ENCODE measurements at regions not wholly inside any gene's neighbourhood (a gene's known extent, or its start where the extent isn't known, plus 50 kb on each side); places are given as distances from the start of the nearest gene placed in this dataset.

GRCh38 chr4:62474802-62475201, 1274.7 kb downstream of the ADGRL3 start (continued):
- TF ChIP-seq ETS1 (IDR thresholded peaks at IDR 0.05) (no peak), REST (IDR thresholded peaks at IDR 0.05; ENCODE audit: unreplicated experiment) (no peak)

GRCh38 chr4:62471021-62471420, 1270.9 kb downstream of the ADGRL3 start:
- H3K27me3 Mint-ChIP-seq (ENCODE audit: insufficient read depth, low read depth, poor library complexity): no peaks in the 10 kb centered on the region
- Histone ChIP-seq H3K36me3 (ENCODE audit: insufficient read depth) (no peaks in the 10 kb centered on the region), H3F3A (replicated peaks; ENCODE audit: low read depth) (no peaks in the 10 kb centered on the region), H2AFZ (no peak overlapping the region), H3K9me2 (ENCODE audit: insufficient read depth) (no peaks in the 10 kb centered on the region), H3K79me2 (replicated peaks; ENCODE audit: insufficient read depth) (no peaks in the 10 kb centered on the region), H3K27me3 (ENCODE audit: insufficient read depth) (no peaks in the 10 kb centered on the region), H3K4me2 (no peak overlapping the region), H3K4me1 (ENCODE audit: insufficient read depth) (0 out of 2 replicates have a peak, but pooled peaks cover 7% of the 10 kb centered on the region), H4K20me1 (replicated peaks; ENCODE audit: insufficient read depth) (no peaks in the 10 kb centered on the region), H3K27ac (ENCODE audit: low read depth) (no peak overlapping the region), H3K4me3 (no peak overlapping the region)
- H3K9me3 Mint-ChIP-seq: no peaks in the 10 kb centered on the region
- DNase-seq (ENCODE audit: low spot score) (no peak), ATAC-seq (no peak)
- no peaks in the 10 kb centered on the region for H3K36me3 Mint-ChIP-seq (ENCODE audit: low read depth)
- H3K27ac Mint-ChIP-seq: no peak overlapping the region
- H3K4me3 Mint-ChIP-seq: no peak overlapping the region
- H3K4me1 Mint-ChIP-seq: peaks cover 14% of the 10 kb centered on the region
- TF ChIP-seq CREB1 (CRISPR knock-in tag; IDR thresholded peaks at IDR 0.05; ENCODE audit: low read depth) (no peak), CTCF (conservative IDR thresholded peaks at IDR 0.05; ENCODE audit: low read depth in 2 of 2) (no peak), ETS1 (IDR thresholded peaks at IDR 0.05) (no peak), EZH2phosphoT487 (IDR thresholded peaks at IDR 0.05; ENCODE audit: unreplicated experiment) (no peak), JUNB (IDR thresholded peaks at IDR 0.05; ENCODE audit: unreplicated experiment) (no peak), NANOG (IDR thresholded peaks at IDR 0.05; ENCODE audit: borderline replicate concordance) (no peak), ZNF114 (CRISPR knock-in tag; IDR thresholded peaks at IDR 0.05) (no peak), ZNF331 (CRISPR knock-in tag; IDR thresholded peaks at IDR 0.05; ENCODE audit: low read depth) (no peak), REST (IDR thresholded peaks at IDR 0.05; ENCODE audit: unreplicated experiment) (no peak), POLR2AphosphoS5 (IDR thresholded peaks at IDR 0.05; ENCODE audit: low read depth) (no peak), EZH2 (IDR thresholded peaks at IDR 0.05; ENCODE audit: low read depth, unreplicated experiment) (no peak)
